ENCODE measurements at regions not wholly inside any gene's neighbourhood (a gene's known extent, or its start where the extent isn't known, plus 50 kb on each side); places are given as distances from the start of the nearest gene placed in this dataset.

- TF ChIP-seq POLR2AphosphoS5 (IDR thresholded peaks at IDR 0.05; ENCODE audit: borderline replicate concordance, low read depth, low read length) (no peak), EZH2 (IDR thresholded peaks at IDR 0.05) (no peak)
Observed at GRCh38 chr9:135255033-135255840, 167.8 kb downstream of the OLFM1 start.

Measured in SK-N-MC (cell line).